Small intestine (tissue), 7 donors: ENCODE measurements at regions not wholly inside any gene's neighbourhood (a gene's known extent, or its start where the extent isn't known, plus 50 kb on each side); places are given as distances from the start of the nearest gene placed in this dataset.

Experiments used
- DNase-seq, 2 donors: peaks; one replicate each; pipeline versions ENCODE4 v3.0.0 to v3.0.0-alpha.2; 2013
- FAIRE-seq: peaks from 2 replicates; lab custom pipeline; 2012; peaks lifted over from hg19 to GRCh38; lab: Jason Lieb, UNC
- H3K27ac ChIP-seq, 3 donors: one replicate each; pipeline ENCODE4 v1.5.1; 2013; ENCODE audit warnings: low read length in 2 of 3, mild to moderate bottlenecking in 2 of 3, control low read depth in 1 of 3, inconsistent platforms in 1 of 3, low read depth in 1 of 3, moderate library complexity in 1 of 3
- H3K27me3 ChIP-seq, 3 donors: one replicate each; pipeline ENCODE4 v1.6.1; 2013; ENCODE audit warnings: low read length in 3 of 3, inconsistent platforms in 1 of 3; ENCODE audit not compliant: control insufficient read depth in 3 of 3, insufficient read depth in 3 of 3
- H3K36me3 ChIP-seq, 3 donors: one replicate each; pipeline ENCODE4 v1.6.1; 2013; ENCODE audit warnings: low read length in 3 of 3, inconsistent platforms in 1 of 3, low read depth in 1 of 3, mild to moderate bottlenecking in 1 of 3, moderate library complexity in 1 of 3; ENCODE audit not compliant: control insufficient read depth in 3 of 3, insufficient read depth in 2 of 3
- H3K4me1 ChIP-seq, 3 donors: one replicate each; pipeline ENCODE4 v1.6.1; 2013; ENCODE audit warnings: low read length in 2 of 3, inconsistent platforms in 1 of 3, low read depth in 1 of 3, mild to moderate bottlenecking in 1 of 3, moderate library complexity in 1 of 3; ENCODE audit not compliant: control insufficient read depth in 3 of 3, insufficient read depth in 2 of 3
- H3K4me3 ChIP-seq, 3 donors: one replicate each; pipeline ENCODE4 v1.5.1; 2013; ENCODE audit warnings: low read length in 3 of 3, control low read depth in 1 of 3, inconsistent platforms in 1 of 3, low read depth in 1 of 3, mild to moderate bottlenecking in 1 of 3, moderate library complexity in 1 of 3
- H3K9me3 ChIP-seq, 2 donors: one replicate each; pipeline ENCODE4 v1.6.1; 2013; ENCODE audit warnings: low read depth in 1 of 2, low read length in 1 of 2; ENCODE audit not compliant: control insufficient read depth in 2 of 2, insufficient read depth in 1 of 2
- WGBS, 3 donors: extraction: QIAGEN DNeasy Blood & Tissue Kit; methylation state at CpG; one replicate each; pipeline ENCODE4 v1.1.7; 2013; 5-methylcytosine and 5-hydroxymethylcytosine counted together
- donor health status: healthy with polysubstance abuse.
- donor health status: control.
- donor health status: control.
- donor health status: Bipolar disorder and iron deficiency.
- donor health status: healthy.

- Histone ChIP-seq H3K27ac (no peak overlapping the region), H3K4me1 (peaks cover 0 to 2% (median 0%) of the 10 kb centered on the region in 3 donors), H3K9me3 (no peaks in the 10 kb centered on the region), H3K27me3 (no peaks in the 10 kb centered on the region), H3K36me3 (no peaks in the 10 kb centered on the region), H3K4me3 (no peak overlapping the region)
- WGBS, 3 donors = 32 to 37% (median 36%) methylated on average over 2 of the region's 2 CpGs
- no peak for DNase-seq
- no peak for FAIRE-seq
Measured at GRCh38 chr3:152557302-152557999, 277.5 kb upstream of the P2RY1 start.

GRCh38 chr3:152558386-152558785 lies 276.5 kb upstream of the P2RY1 start:
- no peaks in the 10 kb centered on the region for H3K27me3 ChIP-seq
- H3K9me3 ChIP-seq = no peaks in the 10 kb centered on the region
- H3K36me3 ChIP-seq = no peaks in the 10 kb centered on the region
- no peak overlapping the region for H3K27ac ChIP-seq
- WGBS, 3 donors = 91 to 100% (median 93%) methylated on average over 1 of the region's 1 CpG
- H3K4me1 ChIP-seq = peaks cover 0 to 2% (median 0%) of the 10 kb centered on the region in 3 donors
- FAIRE-seq = no peak
- H3K4me3 ChIP-seq = no peak overlapping the region
- no peak for DNase-seq

DNA sequence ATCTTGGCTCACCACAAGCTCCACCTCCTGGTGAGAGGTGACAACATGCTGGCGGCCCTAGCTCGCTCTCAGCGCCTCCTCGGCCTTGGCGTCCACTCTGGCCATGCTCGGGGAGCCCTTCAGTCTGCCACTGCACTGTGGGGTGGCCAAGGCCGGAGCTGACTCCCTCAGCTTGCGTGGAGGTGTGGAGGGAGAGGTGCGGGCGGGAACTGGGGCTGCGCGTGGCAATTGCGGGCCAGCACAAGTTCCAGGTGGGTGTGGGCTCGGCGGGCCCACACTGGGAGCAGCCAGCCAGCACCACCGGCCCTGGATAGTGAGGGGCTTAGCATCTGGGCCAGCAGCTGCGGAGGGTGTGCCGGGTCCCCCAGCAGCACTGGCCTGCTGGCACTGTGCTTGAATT lies 275.7 kb upstream of the P2RY1 start:
- Histone ChIP-seq H3K27ac (no peak overlapping the region), H3K36me3 (no peaks in the 10 kb centered on the region), H3K27me3 (no peaks in the 10 kb centered on the region), H3K9me3 (no peaks in the 10 kb centered on the region), H3K4me1 (peaks cover 0 to 2% (median 0%) of the 10 kb centered on the region in 3 donors), H3K4me3 (no peak overlapping the region)
- WGBS, 3 donors = 95 to 97% (median 96%) methylated on average over 14 to 18 of the region's 18 CpGs
- DNase-seq = no peak
- FAIRE-seq = no peak

DNA sequence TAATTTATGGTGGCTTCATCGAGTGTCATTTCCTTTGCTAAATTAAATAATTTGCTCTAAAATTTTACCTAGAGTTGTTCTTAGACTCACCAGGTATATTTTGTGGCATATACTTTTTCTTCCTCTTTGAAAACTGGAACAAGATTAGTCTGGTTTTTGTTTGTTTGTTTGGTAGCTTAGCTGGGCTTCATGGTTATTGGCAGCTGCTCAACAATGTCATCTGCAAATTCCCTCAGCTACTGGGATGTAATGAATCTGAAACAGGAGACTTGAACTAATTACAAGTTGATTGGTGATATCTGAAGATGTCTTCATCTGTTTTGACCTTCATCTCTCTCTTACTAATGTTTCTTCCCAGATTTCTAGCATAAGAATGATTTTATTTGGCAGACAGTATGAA lies 270.5 kb upstream of the P2RY1 start:
- no peak overlapping the region for H3K4me3 ChIP-seq
- no peaks in the 10 kb centered on the region for H3K27me3 ChIP-seq
- H3K36me3 ChIP-seq = no peaks in the 10 kb centered on the region
- no peak overlapping the region for H3K27ac ChIP-seq
- no peaks in the 10 kb centered on the region for H3K4me1 ChIP-seq
- FAIRE-seq (no peak), DNase-seq (no peak)
- H3K9me3 ChIP-seq = no peaks in the 10 kb centered on the region
- 94 to 98% (median 96%) methylated on average over 1 of the region's 1 CpG for WGBS, 3 donors

DNA sequence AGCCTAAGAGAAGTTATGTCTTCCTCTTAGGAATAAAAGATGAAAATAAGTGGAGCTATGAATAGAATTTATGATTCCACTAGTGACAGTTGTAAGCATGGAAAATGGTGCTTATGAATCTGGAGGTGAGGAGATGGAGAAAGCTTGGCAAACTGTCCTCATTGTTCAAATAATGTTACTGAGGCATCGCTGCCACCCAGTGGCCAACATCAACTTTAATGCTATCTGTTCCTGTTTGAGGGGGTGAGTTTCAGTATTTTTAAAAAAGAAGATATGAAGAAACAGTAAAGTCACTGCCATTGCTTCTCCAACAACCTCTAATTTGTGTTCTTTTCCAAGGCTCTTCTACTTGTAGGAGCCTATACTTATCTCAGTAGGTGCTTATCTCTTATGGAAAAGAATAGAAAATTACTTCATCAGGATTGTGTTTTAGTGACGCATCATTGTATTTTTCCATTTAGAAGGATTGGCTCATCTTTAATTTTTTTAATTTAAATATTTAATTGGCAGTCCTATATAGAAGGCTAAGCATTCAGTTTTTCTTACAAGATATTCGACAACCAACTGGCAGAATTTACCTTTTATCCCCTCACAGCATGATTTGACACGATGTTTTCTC lies 260.4 kb upstream of the P2RY1 start:
- Histone ChIP-seq H3K4me1 (no peaks in the 10 kb centered on the region), H3K9me3 (no peaks in the 10 kb centered on the region), H3K27me3 (no peaks in the 10 kb centered on the region), H3K4me3 (no peak overlapping the region), H3K36me3 (no peaks in the 10 kb centered on the region), H3K27ac (no peak overlapping the region)
- no peak for FAIRE-seq
- DNase-seq = peak; percentile 42 to 52
- WGBS, 3 donors = 64 to 68% (median 67%) methylated on average over 4 of the region's 4 CpGs

DNA sequence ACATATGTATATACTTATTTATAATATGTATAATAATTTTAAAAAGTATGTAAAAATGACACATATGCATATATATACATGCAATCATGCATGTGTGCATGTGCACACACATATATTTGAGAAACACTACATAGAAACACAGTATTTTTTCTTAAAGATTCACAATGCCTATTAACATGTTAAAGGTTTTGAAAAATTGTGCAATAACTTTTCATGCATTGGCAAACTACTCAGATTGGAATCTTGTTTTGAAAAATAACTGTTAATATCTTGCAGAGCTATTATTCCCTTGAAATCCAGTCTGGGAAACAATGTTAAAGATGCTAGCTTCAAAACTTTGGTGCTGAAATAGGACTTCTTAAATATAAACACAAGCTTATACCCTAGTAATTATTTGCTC lies 256.2 kb upstream of the P2RY1 start:
- H3K4me3 ChIP-seq = no peak overlapping the region

GRCh38 chr3:152581951-152582350 lies 253.0 kb upstream of the P2RY1 start:
- FAIRE-seq = no peak
- Histone ChIP-seq H3K4me1 (no peaks in the 10 kb centered on the region), H3K27ac (no peak overlapping the region), H3K27me3 (no peaks in the 10 kb centered on the region), H3K9me3 (no peaks in the 10 kb centered on the region), H3K4me3 (no peak overlapping the region), H3K36me3 (no peaks in the 10 kb centered on the region)
- WGBS, 3 donors = 57 to 78% (median 68%) methylated on average over 3 of the region's 3 CpGs
- no peak for DNase-seq

More for the DNA sequence above, 256.2 kb upstream of the P2RY1 start:
- Histone ChIP-seq H3K36me3 (no peaks in the 10 kb centered on the region), H3K4me1 (no peaks in the 10 kb centered on the region), H3K27ac (no peak overlapping the region), H3K9me3 (no peaks in the 10 kb centered on the region), H3K27me3 (no peaks in the 10 kb centered on the region)
- no peak for FAIRE-seq
- no peak for DNase-seq

DNA sequence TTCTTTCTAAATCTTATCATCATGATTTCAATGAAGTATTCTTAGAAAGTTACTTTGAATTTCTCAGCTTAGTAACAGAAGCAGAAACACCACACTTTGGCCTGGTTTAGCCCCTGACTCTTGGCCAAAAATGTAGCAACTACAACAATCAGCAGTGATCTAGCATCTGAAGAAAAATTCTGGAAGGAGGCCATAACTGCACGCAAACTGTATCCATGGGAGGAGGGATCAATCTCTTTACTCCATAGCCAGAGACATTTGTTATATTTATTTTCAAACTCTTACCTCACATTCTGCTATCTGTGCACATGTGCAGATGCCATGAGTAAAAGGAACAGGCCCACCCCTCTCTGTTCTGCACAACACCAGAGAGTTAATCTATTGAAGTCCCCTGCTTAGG lies 251.0 kb upstream of the P2RY1 start:
- DNase-seq (no peak), FAIRE-seq (no peak)

More for the DNA sequence above, 251.0 kb upstream of the P2RY1 start:
- Histone ChIP-seq H3K27me3 (no peaks in the 10 kb centered on the region), H3K9me3 (no peaks in the 10 kb centered on the region), H3K36me3 (no peaks in the 10 kb centered on the region), H3K4me1 (no peaks in the 10 kb centered on the region), H3K27ac (no peak overlapping the region), H3K4me3 (no peak overlapping the region)
- 62 to 97% (median 90%) methylated on average over 1 of the region's 1 CpG for WGBS, 3 donors
